IMR-90 (cell line): ENCODE measurements at regions not wholly inside any gene's neighbourhood (a gene's known extent, or its start where the extent isn't known, plus 50 kb on each side); places are given as distances from the start of the nearest gene placed in this dataset.

Experiments used
- ATAC-seq: fragments of 200-7000 bp; cut with Tn5 transposase; 2 replicates; pipeline ENCODE4 v1.9.1; 2020; ENCODE audit warnings: low read depth, mild to moderate bottlenecking, moderate library complexity
- BruUV-seq: library from RNA; stranded (reverse); fragments of 400-500 nt; replicated peaks from 2 replicates; lab custom pipeline; 2021; lab: Mats Ljungman, UMichigan
- CTCF ChIA-PET: fragments of 300-600 bp; formaldehyde crosslinking; extraction: SDS; loops from one replicate; lab custom pipeline; 2021; ENCODE audit warnings: antibody characterized with exemption; lab: Yijun Ruan, JAX
- POLR2A ChIA-PET: fragments of 300-600 bp; sonication (Branson Sonifier 250); formaldehyde crosslinking; loops from one replicate; lab custom pipeline; 2022; ENCODE audit warnings: antibody characterized with exemption; ENCODE audit not compliant: unreplicated experiment; lab: Charles Lee
- DNase-seq: peaks from one replicate; pipeline ENCODE4 v3.0.0; 2013
- H2AFZ ChIP-seq: replicated peaks from 2 replicates; pipeline ENCODE3; 2013; ENCODE audit warnings: low read length, mild to moderate bottlenecking; ENCODE audit not compliant: poor library complexity
- H2AK5ac ChIP-seq: 2 replicates; pipeline ENCODE4 v1.6.1; 2013; ENCODE audit warnings: low read depth, low read length, inconsistent platforms
- H2AK9ac ChIP-seq: replicated peaks from 2 replicates; pipeline ENCODE3; 2013; ENCODE audit warnings: mild to moderate bottlenecking, low read depth, low read length, moderate library complexity; ENCODE audit not compliant: poor library complexity
- H2BK120ac ChIP-seq: 2 replicates; pipeline ENCODE4 v1.6.1; 2013; ENCODE audit warnings: low read depth, low read length, inconsistent platforms
- H2BK15ac ChIP-seq: 3 replicates; pipeline ENCODE4 v1.6.1; 2013; ENCODE audit warnings: low read depth, low read length, inconsistent platforms
- H2BK20ac ChIP-seq: 2 replicates; pipeline ENCODE4 v1.6.1; 2013; ENCODE audit warnings: low read depth, mild to moderate bottlenecking, inconsistent platforms, low read length, moderate library complexity
- H2BK5ac ChIP-seq: 2 replicates; pipeline ENCODE4 v1.6.1; 2013; ENCODE audit warnings: mild to moderate bottlenecking, low read depth, low read length, inconsistent platforms; ENCODE audit not compliant: poor library complexity, severe bottlenecking
- H3K14ac ChIP-seq: replicated peaks from 2 replicates; pipeline ENCODE4 v1.6.1; 2013; ENCODE audit warnings: low read depth, low read length, inconsistent platforms
- H3K18ac ChIP-seq: 2 replicates; pipeline ENCODE4 v1.6.1; 2013; ENCODE audit warnings: low read depth, low read length, control low read depth
- H3K23ac ChIP-seq: 2 replicates; pipeline ENCODE4 v1.6.1; 2013; ENCODE audit warnings: low read depth, low read length, inconsistent platforms
- H3K27ac ChIP-seq: 2 replicates; pipeline ENCODE4 v1.5.1; 2013; ENCODE audit warnings: mild to moderate bottlenecking, control low read depth, low read length; ENCODE audit not compliant: insufficient read depth
- H3K27me3 ChIP-seq: 2 replicates; pipeline ENCODE4 v1.6.1; 2013; ENCODE audit warnings: low read length; ENCODE audit not compliant: control insufficient read depth, insufficient read depth
- H3K36me3 ChIP-seq: 2 replicates; pipeline ENCODE4 v1.6.1; 2013; ENCODE audit warnings: low read length, mixed read lengths; ENCODE audit not compliant: control insufficient read depth, insufficient read depth
- H3K4ac ChIP-seq: 2 replicates; pipeline ENCODE4 v1.6.1; 2013; ENCODE audit warnings: low read depth, low read length, inconsistent platforms
- H3K4me1 ChIP-seq: 2 replicates; pipeline ENCODE4 v1.6.1; 2013; ENCODE audit warnings: low read length, mixed read lengths; ENCODE audit not compliant: control insufficient read depth, insufficient read depth
- H3K4me2 ChIP-seq: 2 replicates; pipeline ENCODE4 v1.6.1; 2013; ENCODE audit warnings: low read depth, mild to moderate bottlenecking, control low read depth, low read length, moderate library complexity
- H3K4me3 ChIP-seq: 2 replicates; pipeline ENCODE4 v1.5.1; 2013; ENCODE audit warnings: low read depth, mild to moderate bottlenecking, control low read depth, low read length, moderate library complexity; ENCODE audit not compliant: insufficient read depth
- H3K56ac ChIP-seq: 2 replicates; pipeline ENCODE4 v1.6.1; 2013; ENCODE audit warnings: low read length, inconsistent platforms; ENCODE audit not compliant: insufficient read depth; ENCODE audit errors: extremely low read depth
- H3K79me1 ChIP-seq, 2 experiments: 2 replicates each; pipeline ENCODE4 v1.6.1; 2013; ENCODE audit warnings: low read length in 2 of 2, inconsistent platforms in 1 of 2, low read depth in 1 of 2
- H3K9ac ChIP-seq: 2 replicates; pipeline ENCODE4 v1.6.1; 2013; ENCODE audit warnings: low read depth, low read length, control low read depth
- H3K9me1 ChIP-seq: 2 replicates; pipeline ENCODE4 v1.6.1; 2013; ENCODE audit warnings: low read length, inconsistent platforms; ENCODE audit not compliant: insufficient read depth
- H3K9me3 ChIP-seq: 2 replicates; pipeline ENCODE4 v1.6.1; 2013; ENCODE audit warnings: low read length; ENCODE audit not compliant: control insufficient read depth, insufficient read depth
- H4K20me1 ChIP-seq: 2 replicates; pipeline ENCODE4 v1.6.1; 2013; ENCODE audit warnings: low read length, inconsistent platforms; ENCODE audit not compliant: insufficient read depth
- H4K5ac ChIP-seq: 2 replicates; pipeline ENCODE4 v1.6.1; 2013; ENCODE audit warnings: mild to moderate bottlenecking, low read depth, low read length, control low read depth
- H4K8ac ChIP-seq, 2 experiments: 2 replicates each; pipeline ENCODE4 v1.6.1; 2013; ENCODE audit warnings: low read depth in 2 of 2, low read length in 2 of 2, control low read depth in 1 of 2, inconsistent platforms in 1 of 2
- H4K91ac ChIP-seq: 2 replicates; pipeline ENCODE4 v1.6.1; 2013; ENCODE audit warnings: low read depth, low read length, inconsistent platforms; ENCODE audit not compliant: insufficient read depth
- BHLHE40 ChIP-seq: fragments of 150-350 bp; IDR thresholded peaks from 2 replicates; pipeline ENCODE4 v1.6.1; 2016; ENCODE audit warnings: mild to moderate bottlenecking, low read depth, low read length
- WGBS, 2 experiments: methylation state at CpG; one replicate each; pipeline versions ENCODE4 v1.1.5 to v1.1.7; 2013; ENCODE audit warnings: missing lambda C conversion rate in 2 of 2; ENCODE audit not compliant: insufficient read length in 1 of 2; ENCODE audit errors: extremely low coverage in 2 of 2; 5-methylcytosine and 5-hydroxymethylcytosine counted together
- dilution Hi-C: fragments of 300-500 bp; cut with HindIII; formaldehyde crosslinking; loops from one replicate; pipeline ENCODE4 v1.14.3; 2018; ENCODE audit warnings: low sequenced_read_pairs; ENCODE audit not compliant: unreplicated experiment
- in situ Hi-C: fragments of 300-500 bp; cut with MboI; formaldehyde crosslinking; loops from 3 replicates; pipeline ENCODE4 v1.14.3; 2019; ENCODE audit warnings: low sequenced_read_pairs, inconsistent platforms, mixed read lengths
- intact Hi-C: fragments of 100-400 bp; cut with micrococcal nuclease; formaldehyde crosslinking; loops from 2 replicates; pipeline ENCODE4 v1.10.0; 2022
- TF ChIP-seq, protein P1 (sequence below): conservative IDR thresholded peaks from 2 replicates; pipeline ENCODE4 v1.5.1; 2012; ENCODE audit warnings: mild to moderate bottlenecking, low read depth, low read length, improper control_type of control experiment

DNA sequence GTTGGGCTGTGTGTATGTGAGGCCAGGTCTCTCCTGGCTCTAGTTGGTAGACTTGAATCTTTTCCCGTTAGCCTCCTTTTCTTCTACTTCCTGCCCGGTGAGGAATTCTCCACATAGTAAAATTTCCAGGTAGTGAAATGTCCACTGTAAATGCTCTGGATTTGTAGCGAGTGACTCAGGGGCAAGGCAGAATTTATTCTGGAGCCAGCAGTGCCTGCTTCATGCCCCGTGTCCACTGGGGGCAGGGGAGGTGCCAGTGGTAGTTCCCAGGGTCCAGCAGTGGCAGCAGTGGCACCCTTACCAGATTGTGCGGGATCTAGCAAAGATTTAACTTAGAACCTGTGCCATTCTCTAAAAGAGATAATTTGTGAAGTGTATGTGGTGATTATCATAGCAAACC lies 74.5 kb upstream of the USP24 start:
- Histone ChIP-seq H4K8ac (no peak overlapping the region), H3K4me2 (no peak overlapping the region), H3K27me3 (no peaks in the 10 kb centered on the region), H2AK5ac (no peak overlapping the region; the same call in 1 of the 2 replicates), H3K4me1 (peaks cover 3% of the 10 kb centered on the region; the same call in 1 of the 2 replicates), H2BK120ac (no peak overlapping the region), H3K23ac (no peak overlapping the region), H4K91ac (no peak overlapping the region), H4K5ac (no peak overlapping the region), H2AFZ (no peak overlapping the region), H3K4ac (no peak overlapping the region), H3K79me1 (no peaks in the 10 kb centered on the region), H2BK15ac (no peak overlapping the region), H3K56ac (no peak overlapping the region), H3K18ac (no peak overlapping the region), H3K9me3 (no peaks in the 10 kb centered on the region), H3K14ac (no peak overlapping the region), H3K4me3 (no peak overlapping the region), H2BK5ac (no peak overlapping the region), H3K9ac (no peak overlapping the region), H2AK9ac (no peak overlapping the region), H3K36me3 (no peaks in the 10 kb centered on the region), H2BK20ac (no peak overlapping the region), H3K9me1 (no peaks in the 10 kb centered on the region), H4K20me1 (no peaks in the 10 kb centered on the region), H3K27ac (no peak overlapping the region)
- intact Hi-C loops (loop anchor here (10.0 kb wide), 4 partner anchors 135 to 1205 kb away; no protein-coding TSS in a partner anchor), in situ Hi-C loops (loop anchor here (5.0 to 10.0 kb wide), 3 partner anchors 1205 to 1415 kb away; no protein-coding TSS in a partner anchor), dilution Hi-C loops (loop anchor here (25.0 kb wide), 1 partner anchor 1298 kb away; the partner anchor contains the start of gene PLPP3)
- 40% methylated on average over 1 of the region's 5 CpGs; no CpG with 5 or more reads in 1 of the 2 experiments for WGBS, 2 experiments
- POLR2A ChIA-PET = no interaction called here
- no peak for DNase-seq
- TF ChIP-seq, protein P1, sequence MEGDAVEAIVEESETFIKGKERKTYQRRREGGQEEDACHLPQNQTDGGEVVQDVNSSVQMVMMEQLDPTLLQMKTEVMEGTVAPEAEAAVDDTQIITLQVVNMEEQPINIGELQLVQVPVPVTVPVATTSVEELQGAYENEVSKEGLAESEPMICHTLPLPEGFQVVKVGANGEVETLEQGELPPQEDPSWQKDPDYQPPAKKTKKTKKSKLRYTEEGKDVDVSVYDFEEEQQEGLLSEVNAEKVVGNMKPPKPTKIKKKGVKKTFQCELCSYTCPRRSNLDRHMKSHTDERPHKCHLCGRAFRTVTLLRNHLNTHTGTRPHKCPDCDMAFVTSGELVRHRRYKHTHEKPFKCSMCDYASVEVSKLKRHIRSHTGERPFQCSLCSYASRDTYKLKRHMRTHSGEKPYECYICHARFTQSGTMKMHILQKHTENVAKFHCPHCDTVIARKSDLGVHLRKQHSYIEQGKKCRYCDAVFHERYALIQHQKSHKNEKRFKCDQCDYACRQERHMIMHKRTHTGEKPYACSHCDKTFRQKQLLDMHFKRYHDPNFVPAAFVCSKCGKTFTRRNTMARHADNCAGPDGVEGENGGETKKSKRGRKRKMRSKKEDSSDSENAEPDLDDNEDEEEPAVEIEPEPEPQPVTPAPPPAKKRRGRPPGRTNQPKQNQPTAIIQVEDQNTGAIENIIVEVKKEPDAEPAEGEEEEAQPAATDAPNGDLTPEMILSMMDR = peak; percentile 25; the same call in 1 of the 2 replicates
- no peak for TF ChIP-seq BHLHE40
- CTCF ChIA-PET = interaction anchor here (2.3 kb wide), 1 partner anchor 48 kb away, joined by 7 read pairs; no protein-coding TSS in a partner anchor
- BruUV-seq = no TSS peak
- no peak for ATAC-seq
